ENCODE measurements at regions not wholly inside any gene's neighbourhood (a gene's known extent, or its start where the extent isn't known, plus 50 kb on each side); places are given as distances from the start of the nearest gene placed in this dataset.

DNA sequence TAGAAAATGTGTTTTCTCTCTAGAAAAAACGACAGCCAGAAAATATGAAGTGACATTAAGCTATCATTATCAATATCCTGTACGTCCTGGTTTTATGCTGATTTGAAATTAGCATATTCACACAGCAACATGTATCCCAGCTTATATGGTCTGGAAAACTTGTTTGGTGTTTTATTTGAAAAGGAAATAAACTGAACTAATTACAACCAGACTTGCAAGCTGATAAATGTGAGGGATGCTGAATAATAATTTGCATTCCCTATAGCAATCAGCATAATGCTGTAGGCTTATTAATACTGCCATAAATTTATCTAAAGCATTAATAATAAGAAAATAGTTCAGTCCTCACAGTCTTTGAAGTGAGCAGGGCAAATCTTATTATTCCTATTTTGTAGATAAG, 336.9 kb upstream of the UMPS start:
- TF ChIP-seq, protein P1, sequence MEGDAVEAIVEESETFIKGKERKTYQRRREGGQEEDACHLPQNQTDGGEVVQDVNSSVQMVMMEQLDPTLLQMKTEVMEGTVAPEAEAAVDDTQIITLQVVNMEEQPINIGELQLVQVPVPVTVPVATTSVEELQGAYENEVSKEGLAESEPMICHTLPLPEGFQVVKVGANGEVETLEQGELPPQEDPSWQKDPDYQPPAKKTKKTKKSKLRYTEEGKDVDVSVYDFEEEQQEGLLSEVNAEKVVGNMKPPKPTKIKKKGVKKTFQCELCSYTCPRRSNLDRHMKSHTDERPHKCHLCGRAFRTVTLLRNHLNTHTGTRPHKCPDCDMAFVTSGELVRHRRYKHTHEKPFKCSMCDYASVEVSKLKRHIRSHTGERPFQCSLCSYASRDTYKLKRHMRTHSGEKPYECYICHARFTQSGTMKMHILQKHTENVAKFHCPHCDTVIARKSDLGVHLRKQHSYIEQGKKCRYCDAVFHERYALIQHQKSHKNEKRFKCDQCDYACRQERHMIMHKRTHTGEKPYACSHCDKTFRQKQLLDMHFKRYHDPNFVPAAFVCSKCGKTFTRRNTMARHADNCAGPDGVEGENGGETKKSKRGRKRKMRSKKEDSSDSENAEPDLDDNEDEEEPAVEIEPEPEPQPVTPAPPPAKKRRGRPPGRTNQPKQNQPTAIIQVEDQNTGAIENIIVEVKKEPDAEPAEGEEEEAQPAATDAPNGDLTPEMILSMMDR (IDR thresholded peaks at IDR 0.05; ENCODE audit: low read length): no peak
- no peak for TF ChIP-seq EZH2 (IDR thresholded peaks at IDR 0.05; ENCODE audit: borderline replicate concordance, low read length)
